GM10266 (cell line): ENCODE measurements at regions not wholly inside any gene's neighbourhood (a gene's known extent, or its start where the extent isn't known, plus 50 kb on each side); places are given as distances from the start of the nearest gene placed in this dataset.

Source experiments
- DNase-seq: peaks from one replicate; pipeline ENCODE4 v3.0.0; 2012; ENCODE audit errors: extremely low spot score
- CTCF ChIP-seq: IDR thresholded peaks from 2 replicates; pipeline ENCODE4 v1.5.1; 2012; ENCODE audit warnings: mild to moderate bottlenecking, low read depth; ENCODE audit not compliant: control insufficient read depth, insufficient read depth; ENCODE audit errors: missing control alignments

GRCh38 chr12:75917083-75917482, 114.5 kb downstream of the PHLDA1 start:
- no peak for DNase-seq
- TF ChIP-seq CTCF, result no peak

- DNase-seq, result no peak
- no peak for TF ChIP-seq CTCF
Measured at GRCh38 chr12:75913502-75914351, 117.8 kb downstream of the PHLDA1 start.

- TF ChIP-seq CTCF, result no peak
- DNase-seq, result no peak
Measured at GRCh38 chr12:75909714-75910656, 121.6 kb downstream of the PHLDA1 start.

- no peak for TF ChIP-seq CTCF
Measured at GRCh38 chr12:75908961-75909605, 122.5 kb downstream of the PHLDA1 start.

GRCh38 chr12:75905922-75906321, 125.7 kb downstream of the PHLDA1 start:
- TF ChIP-seq CTCF, result no peak
- no peak for DNase-seq

More at GRCh38 chr12:75908961-75909605, 122.5 kb downstream of the PHLDA1 start:
- DNase-seq, result no peak

GRCh38 chr12:75900781-75901254, 130.8 kb downstream of the PHLDA1 start:
- DNase-seq, result no peak
- no peak for TF ChIP-seq CTCF

GRCh38 chr12:75900226-75900625, 131.3 kb downstream of the PHLDA1 start:
- TF ChIP-seq CTCF, result no peak
- DNase-seq, result no peak
